Ovary (tissue), 3 donors: ENCODE measurements at regions not wholly inside any gene's neighbourhood (a gene's known extent, or its start where the extent isn't known, plus 50 kb on each side); places are given as distances from the start of the nearest gene placed in this dataset.

Experiments
- CTCF ChIP-seq, 3 donors: fragments of 450-650 bp in 2 of 3; fragments of 200-600 bp in 1 of 3; IDR thresholded peaks; one replicate each; pipeline versions ENCODE4 v1.5.1 to v1.8.0; 2016 to 2022; ENCODE audit warnings: antibody characterized with exemption in 3 of 3, mild to moderate bottlenecking in 1 of 3
- POLR2A ChIP-seq: fragments of 450-650 bp; IDR thresholded peaks from one replicate; pipeline ENCODE4 v1.6.1; 2017; ENCODE audit warnings: antibody characterized with exemption, mild to moderate bottlenecking, moderate library complexity
- donor health status: DM: no; HTN: no; CAD: no.

GRCh38 chrX:138931212-138931611 lies 219.7 kb upstream of the FGF13 start:
- no peak for TF ChIP-seq CTCF (IDR thresholded peaks at IDR 0.05)
- TF ChIP-seq POLR2A, result no peak
